NCI-H1105 treated with DMSO at 0.1 percent for 48 hours (cell line): ENCODE measurements at regions not wholly inside any gene's neighbourhood (a gene's known extent, or its start where the extent isn't known, plus 50 kb on each side); places are given as distances from the start of the nearest gene placed in this dataset.
"Not testable (repeated sequence)": the region's sequence is repeated elsewhere in the genome, so short reads cannot be mapped to it uniquely, and the experiment has no call there.

ENCODE experiments used
- DNase-seq: peaks from one replicate; lab custom pipeline; 2025; lab: John Stamatoyannopoulos, UW

- DNase-seq: no peak
Observed at GRCh38 chr1:172837816-172838679, 179.1 kb downstream of the FASLG start.

- no peak for DNase-seq
Observed at GRCh38 chr1:172838680-172839313, 179.9 kb downstream of the FASLG start.

GRCh38 chr1:172839639-172840038, 180.7 kb downstream of the FASLG start:
- DNase-seq: not testable (repeated sequence)

GRCh38 chr1:172843444-172843843, 184.5 kb downstream of the FASLG start:
- no peak for DNase-seq

GRCh38 chr1:172845371-172845770, 186.5 kb downstream of the FASLG start:
- DNase-seq: no peak

GRCh38 chr1:172845865-172846264, 187.0 kb downstream of the FASLG start:
- no peak for DNase-seq

GRCh38 chr1:172847814-172848213, 188.9 kb downstream of the FASLG start:
- not testable (repeated sequence) for DNase-seq

- DNase-seq: no peak
Observed at GRCh38 chr1:172849653-172850052, 190.8 kb downstream of the FASLG start.

GRCh38 chr1:172851077-172851476, 192.2 kb downstream of the FASLG start:
- DNase-seq: no peak

- DNase-seq: no peak
Observed at GRCh38 chr1:172851856-172852255, 193.0 kb downstream of the FASLG start.

- not testable (repeated sequence) for DNase-seq
Observed at GRCh38 chr1:172855983-172856382, 194.8 kb downstream of the TNFSF18 start.

GRCh38 chr1:172863031-172863430, 187.7 kb downstream of the TNFSF18 start:
- DNase-seq: no peak

GRCh38 chr1:172867216-172867818, 183.4 kb downstream of the TNFSF18 start:
- DNase-seq: no peak

- no peak for DNase-seq
Observed at GRCh38 chr1:172870901-172871606, 179.7 kb downstream of the TNFSF18 start.

GRCh38 chr1:172874950-172875349, 175.8 kb downstream of the TNFSF18 start:
- DNase-seq: no peak

- no peak for DNase-seq
Observed at GRCh38 chr1:172875892-172876291, 174.8 kb downstream of the TNFSF18 start.

- DNase-seq: no peak
Observed at GRCh38 chr1:172882385-172882784, 168.4 kb downstream of the TNFSF18 start.

GRCh38 chr1:172882791-172883386, 167.9 kb downstream of the TNFSF18 start:
- no peak for DNase-seq

- no peak for DNase-seq
Observed at GRCh38 chr1:172883387-172883791, 167.4 kb downstream of the TNFSF18 start.

- no peak for DNase-seq
Observed at GRCh38 chr1:172883844-172884243, 166.9 kb downstream of the TNFSF18 start.

- DNase-seq: no peak
Observed at GRCh38 chr1:172885411-172885810, 165.3 kb downstream of the TNFSF18 start.

- no peak for DNase-seq
Observed at GRCh38 chr1:172885971-172886370, 164.8 kb downstream of the TNFSF18 start.
